Vagina (tissue), 2 donors: ENCODE measurements at regions not wholly inside any gene's neighbourhood (a gene's known extent, or its start where the extent isn't known, plus 50 kb on each side); places are given as distances from the start of the nearest gene placed in this dataset.
A peak's percentile ranks its signal among the peaks of the same experiment; 100 is the strongest.

Experiments used
- DNase-seq, 2 donors: peaks; one replicate each; pipeline ENCODE4 v3.0.0-alpha.2; 2017; ENCODE audit errors: extremely low spot score in 2 of 2
- H3K27ac ChIP-seq: fragments of 200-600 bp; sonication (generic); one replicate; pipeline ENCODE4 v1.5.1; 2019
- H3K27me3 ChIP-seq: fragments of 200-600 bp; sonication (generic); one replicate; pipeline ENCODE4 v1.5.1; 2019
- H3K36me3 ChIP-seq, 2 donors: fragments of 200-600 bp; sonication (generic); one replicate each; pipeline ENCODE4 v1.5.1; 2017 to 2019
- H3K4me1 ChIP-seq: fragments of 200-600 bp; sonication (generic); one replicate; pipeline ENCODE4 v1.5.1; 2019
- H3K4me3 ChIP-seq, 2 donors: fragments of 200-600 bp; sonication (generic); 1 replicate in 1 of 2; 2 replicates in 1 of 2; pipeline ENCODE4 v1.5.1; 2016 to 2019
- H3K9me3 ChIP-seq: fragments of 200-600 bp; sonication (generic); one replicate; pipeline ENCODE4 v1.5.1; 2019
- POLR2A ChIP-seq, 2 donors: fragments of 450-650 bp; IDR thresholded peaks; one replicate each; pipeline ENCODE4 v1.6.1; 2017; ENCODE audit warnings: antibody characterized with exemption in 2 of 2, mild to moderate bottlenecking in 2 of 2, moderate library complexity in 2 of 2
- POLR2AphosphoS5 ChIP-seq, 2 donors: sonication (generic); formaldehyde crosslinking; IDR thresholded peaks; one replicate each; pipeline ENCODE4 v1.9.0; 2017; ENCODE audit warnings: antibody characterized with exemption in 2 of 2, mild to moderate bottlenecking in 2 of 2, low read depth in 1 of 2; ENCODE audit not compliant: insufficient read depth in 1 of 2
- intact Hi-C: fragments of 100-400 bp; cut with DNase I; formaldehyde crosslinking; loops from one replicate; pipeline ENCODE4 v1.15.1; 2023
- TF ChIP-seq, protein P1 (sequence below), 3 experiments: fragments of 450-650 bp in 2 of 3; fragments of 200-600 bp in 1 of 3; sonication (generic) in 1 of 3; IDR thresholded peaks; one replicate each; pipeline ENCODE4 v1.5.1; 2017 to 2019; ENCODE audit warnings: antibody characterized with exemption in 3 of 3, mild to moderate bottlenecking in 2 of 3, moderate library complexity in 2 of 3

DNA sequence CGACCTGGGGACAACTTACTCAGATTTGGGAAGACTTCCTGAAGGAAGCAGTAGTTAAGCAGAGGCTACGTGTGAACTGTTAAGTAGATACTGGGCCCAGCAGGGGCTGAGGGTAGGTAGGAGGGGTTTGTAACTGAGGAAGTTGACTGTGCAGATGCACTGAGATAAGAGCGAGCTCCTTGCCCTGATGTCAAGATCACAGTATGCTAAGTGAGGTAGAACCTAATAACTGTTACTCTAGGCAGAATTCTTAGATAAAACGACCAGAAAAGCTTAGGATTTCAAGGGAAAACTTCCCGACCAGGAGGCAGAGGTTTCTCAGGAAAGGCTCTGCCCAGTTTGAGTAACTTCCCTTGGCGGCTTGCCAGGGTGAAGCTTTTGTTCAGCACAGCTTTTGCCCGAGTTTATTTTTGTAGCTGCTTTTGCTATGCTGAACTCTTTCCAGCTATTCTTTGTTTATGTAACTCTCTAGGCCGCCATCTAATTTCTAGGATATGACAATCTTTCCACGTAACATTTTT, 632.1 kb downstream of the DIAPH3 start:
- no peak for DNase-seq
- no peak overlapping the region for H3K4me3 ChIP-seq
- TF ChIP-seq, protein P1, sequence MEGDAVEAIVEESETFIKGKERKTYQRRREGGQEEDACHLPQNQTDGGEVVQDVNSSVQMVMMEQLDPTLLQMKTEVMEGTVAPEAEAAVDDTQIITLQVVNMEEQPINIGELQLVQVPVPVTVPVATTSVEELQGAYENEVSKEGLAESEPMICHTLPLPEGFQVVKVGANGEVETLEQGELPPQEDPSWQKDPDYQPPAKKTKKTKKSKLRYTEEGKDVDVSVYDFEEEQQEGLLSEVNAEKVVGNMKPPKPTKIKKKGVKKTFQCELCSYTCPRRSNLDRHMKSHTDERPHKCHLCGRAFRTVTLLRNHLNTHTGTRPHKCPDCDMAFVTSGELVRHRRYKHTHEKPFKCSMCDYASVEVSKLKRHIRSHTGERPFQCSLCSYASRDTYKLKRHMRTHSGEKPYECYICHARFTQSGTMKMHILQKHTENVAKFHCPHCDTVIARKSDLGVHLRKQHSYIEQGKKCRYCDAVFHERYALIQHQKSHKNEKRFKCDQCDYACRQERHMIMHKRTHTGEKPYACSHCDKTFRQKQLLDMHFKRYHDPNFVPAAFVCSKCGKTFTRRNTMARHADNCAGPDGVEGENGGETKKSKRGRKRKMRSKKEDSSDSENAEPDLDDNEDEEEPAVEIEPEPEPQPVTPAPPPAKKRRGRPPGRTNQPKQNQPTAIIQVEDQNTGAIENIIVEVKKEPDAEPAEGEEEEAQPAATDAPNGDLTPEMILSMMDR (IDR thresholded peaks at IDR 0.05): no peak
- peak in 1 of 2 donors; percentile 61 for TF ChIP-seq POLR2AphosphoS5 (IDR thresholded peaks at IDR 0.05; ENCODE audit: insufficient read depth in 1 of 2, low read depth in 1 of 2)
- H3K27me3 ChIP-seq: no peaks in the 10 kb centered on the region
- H3K9me3 ChIP-seq: no peaks in the 10 kb centered on the region
- intact Hi-C loops: no loop called here
- no peaks in the 10 kb centered on the region for H3K4me1 ChIP-seq
- no peak overlapping the region for H3K27ac ChIP-seq
- H3K36me3 ChIP-seq: no peaks in the 10 kb centered on the region

DNA sequence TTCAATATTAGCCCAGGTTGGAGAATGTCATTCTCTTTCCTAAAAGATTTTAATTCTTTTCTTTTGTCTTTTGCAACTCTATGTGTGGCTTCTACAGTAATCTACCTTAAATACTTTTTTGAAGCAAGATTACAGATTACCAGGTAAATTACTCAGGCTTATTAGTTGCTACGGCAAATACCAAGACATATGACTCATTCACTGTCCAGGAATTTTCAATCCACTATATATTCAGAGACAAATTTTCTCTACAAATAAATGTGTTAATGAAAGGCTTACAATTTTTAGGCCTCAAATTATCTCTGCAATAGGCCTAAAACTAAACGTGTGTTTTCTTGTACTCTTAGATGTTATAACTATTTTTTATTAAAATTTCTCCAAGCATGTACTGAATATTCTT, 631.3 kb downstream of the DIAPH3 start:
- H3K27ac ChIP-seq: no peak overlapping the region
- no peaks in the 10 kb centered on the region for H3K9me3 ChIP-seq

DNA sequence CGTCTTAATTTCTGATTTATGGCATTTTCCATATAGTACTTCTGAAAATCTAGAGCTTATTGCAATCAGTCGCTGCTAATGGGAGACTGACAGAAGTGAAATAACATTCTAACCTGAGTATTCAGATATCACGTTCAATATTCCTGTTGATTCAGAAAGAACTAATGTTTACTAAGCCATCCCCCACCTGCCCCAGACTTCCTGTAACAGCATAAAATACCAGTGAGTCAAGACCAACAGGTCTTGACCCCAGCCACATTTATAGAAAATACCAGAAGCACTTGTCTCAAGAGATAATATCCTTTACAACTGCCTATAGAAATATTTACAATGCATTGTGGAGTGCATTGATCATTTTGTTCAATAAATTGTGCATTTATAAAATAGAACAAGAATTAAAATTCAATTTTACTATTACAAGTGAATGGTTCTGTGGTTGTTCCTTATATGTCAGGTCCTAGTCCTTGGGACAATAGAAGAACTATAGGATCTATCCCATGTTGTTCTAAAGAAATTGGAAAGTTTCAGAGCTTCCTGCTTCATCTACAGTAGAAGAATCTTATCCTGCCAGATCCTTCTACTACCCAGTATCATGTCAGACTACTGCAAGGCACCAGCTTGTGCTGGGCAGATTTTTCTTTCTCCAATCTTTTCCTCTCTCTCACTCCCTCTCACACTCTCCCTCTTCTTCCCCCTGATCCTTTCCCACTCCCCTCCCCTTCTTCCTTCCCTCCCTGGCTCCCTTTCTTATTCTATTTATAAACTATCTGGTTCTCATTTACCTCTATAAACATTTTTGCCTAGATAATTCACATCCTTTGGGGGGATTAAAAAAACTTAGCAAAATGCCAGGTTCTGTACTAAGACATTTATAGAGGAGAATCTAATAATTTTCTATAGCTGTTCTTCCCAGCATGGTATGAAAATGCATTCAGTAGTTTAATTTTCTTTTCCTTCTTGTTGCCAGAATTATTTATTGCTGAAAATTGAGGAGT, 629.9 kb downstream of the DIAPH3 start:
- no peaks in the 10 kb centered on the region for H3K36me3 ChIP-seq
- TF ChIP-seq POLR2A (IDR thresholded peaks at IDR 0.05) (no peak), POLR2AphosphoS5 (IDR thresholded peaks at IDR 0.05; ENCODE audit: insufficient read depth in 1 of 2, low read depth in 1 of 2) (no peak)
- TF ChIP-seq, protein P1 (IDR thresholded peaks at IDR 0.05): no peak
- no peaks in the 10 kb centered on the region for H3K4me1 ChIP-seq
- H3K9me3 ChIP-seq: no peaks in the 10 kb centered on the region
- no peak for DNase-seq
- H3K27ac ChIP-seq: no peak overlapping the region
- H3K27me3 ChIP-seq: no peaks in the 10 kb centered on the region
- intact Hi-C loops: no loop called here
- H3K4me3 ChIP-seq: no peak overlapping the region

More for the DNA sequence above, 631.3 kb downstream of the DIAPH3 start:
- H3K36me3 ChIP-seq: no peaks in the 10 kb centered on the region
- intact Hi-C loops: no loop called here
- no peak overlapping the region for H3K4me3 ChIP-seq
- H3K27me3 ChIP-seq: no peaks in the 10 kb centered on the region
- DNase-seq: no peak
- TF ChIP-seq, protein P1 (IDR thresholded peaks at IDR 0.05): no peak
- TF ChIP-seq POLR2A (IDR thresholded peaks at IDR 0.05) (no peak), POLR2AphosphoS5 (IDR thresholded peaks at IDR 0.05; ENCODE audit: insufficient read depth in 1 of 2, low read depth in 1 of 2) (no peak)
- no peaks in the 10 kb centered on the region for H3K4me1 ChIP-seq

DNA sequence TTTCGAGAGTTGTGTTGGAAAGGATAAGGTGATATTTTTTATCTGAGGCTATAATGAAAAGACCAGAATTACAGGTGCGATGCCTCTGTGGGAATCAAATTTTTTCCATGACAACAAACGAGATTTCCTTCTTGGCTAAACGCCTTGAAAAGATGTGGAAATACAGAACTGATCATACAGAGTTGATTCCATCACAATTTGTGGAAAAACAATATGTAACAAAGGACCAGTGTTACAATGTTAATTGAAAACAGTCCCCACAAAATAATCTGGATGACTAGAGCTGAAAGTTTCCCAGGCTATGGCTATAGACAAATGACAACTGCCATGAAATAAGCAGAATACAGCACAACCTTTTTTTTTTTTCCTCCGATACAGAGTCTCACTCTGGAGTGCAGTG, 628.9 kb downstream of the DIAPH3 start:
- TF ChIP-seq POLR2A (IDR thresholded peaks at IDR 0.05) (no peak), POLR2AphosphoS5 (IDR thresholded peaks at IDR 0.05; ENCODE audit: insufficient read depth in 1 of 2, low read depth in 1 of 2) (no peak)
- TF ChIP-seq, protein P1 (IDR thresholded peaks at IDR 0.05): no peak
- Histone ChIP-seq H3K27ac (no peak overlapping the region), H3K4me3 (no peak overlapping the region), H3K36me3 (no peaks in the 10 kb centered on the region), H3K27me3 (no peaks in the 10 kb centered on the region), H3K9me3 (no peaks in the 10 kb centered on the region), H3K4me1 (no peaks in the 10 kb centered on the region)
- no peak for DNase-seq
- intact Hi-C loops: no loop called here

DNA sequence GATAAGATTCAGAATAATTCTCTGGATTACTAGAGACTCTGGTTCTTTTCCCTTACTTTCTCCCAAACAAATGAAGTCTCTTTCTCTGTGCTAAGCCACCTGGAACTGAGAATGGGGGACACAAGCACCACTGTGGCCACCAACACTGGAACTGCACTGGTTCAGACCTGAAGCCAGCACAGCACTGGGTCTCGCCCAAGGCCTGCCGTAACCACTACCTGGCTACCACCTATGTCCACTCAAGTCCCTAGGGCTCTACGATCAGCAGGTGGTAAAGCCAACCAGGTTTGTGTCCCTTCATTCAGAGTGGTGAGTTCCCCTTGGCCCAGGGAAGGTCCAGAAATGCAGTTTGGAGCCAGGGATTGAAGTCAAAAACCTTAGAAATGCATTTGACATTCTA, 626.2 kb downstream of the DIAPH3 start:
- Histone ChIP-seq H3K4me3 (no peak overlapping the region), H3K9me3 (no peaks in the 10 kb centered on the region), H3K27ac (no peak overlapping the region), H3K4me1 (no peaks in the 10 kb centered on the region), H3K27me3 (no peaks in the 10 kb centered on the region), H3K36me3 (no peaks in the 10 kb centered on the region)
- no peak for TF ChIP-seq POLR2A (IDR thresholded peaks at IDR 0.05)
- no peak for TF ChIP-seq POLR2AphosphoS5 (IDR thresholded peaks at IDR 0.05; ENCODE audit: insufficient read depth in 1 of 2, low read depth in 1 of 2)
- TF ChIP-seq, protein P1 (IDR thresholded peaks at IDR 0.05): no peak
- DNase-seq: no peak
- intact Hi-C loops: no loop called here
